ENCODE measurements at regions not wholly inside any gene's neighbourhood (a gene's known extent, or its start where the extent isn't known, plus 50 kb on each side); places are given as distances from the start of the nearest gene placed in this dataset.

DNA sequence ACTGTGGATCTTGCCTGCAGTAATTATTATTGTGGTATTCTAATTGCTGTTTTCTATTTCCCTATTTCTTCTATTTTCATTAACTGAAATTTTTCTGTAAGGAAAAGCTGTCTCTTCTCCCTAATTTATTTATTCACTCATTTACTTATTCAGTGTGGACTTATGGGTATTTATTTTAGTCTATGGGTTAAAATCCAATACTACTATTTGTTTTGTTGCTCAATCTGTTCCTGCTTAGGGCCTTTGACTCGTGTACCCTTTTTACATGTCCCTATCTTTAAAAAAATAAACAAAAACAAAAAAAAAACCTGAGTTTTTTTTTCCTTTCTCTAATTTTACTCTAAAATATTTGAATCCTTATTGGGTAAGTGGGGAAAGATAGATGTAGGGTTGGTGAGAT, 166.2 kb upstream of the IVNS1ABP start:
- H3K9ac ChIP-seq (ENCODE audit: low read depth, low read length) = no peak overlapping the region
- H3K9me3 ChIP-seq (ENCODE audit: insufficient read depth, low read length, severe bottlenecking) = no peaks in the 10 kb centered on the region
- H3K79me2 ChIP-seq (ENCODE audit: insufficient read depth, low read length) = no peaks in the 10 kb centered on the region
- H3K4me3 ChIP-seq (ENCODE audit: low read depth in 1 of 2, low read length in 2 of 2) = no peak overlapping the region
- no peak for ATAC-seq (ENCODE audit: insufficient read depth, low read depth)
- DNase-seq = no peak
- H3K27ac ChIP-seq (ENCODE audit: low read length) = no peak overlapping the region
- H3K4me1 ChIP-seq (ENCODE audit: insufficient read depth, low read length) = no peaks in the 10 kb centered on the region
- no peak for TF ChIP-seq EZH2 (IDR thresholded peaks at IDR 0.05; ENCODE audit: borderline replicate concordance, low read depth, low read length, severe bottlenecking)
- TF ChIP-seq CTCF (IDR thresholded peaks at IDR 0.05; ENCODE audit: borderline replicate concordance, extremely low read depth, low read length, poor library complexity, severe bottlenecking) = no peak
- H3K4me2 ChIP-seq (ENCODE audit: insufficient read depth, low read length) = no peak overlapping the region
- no peak overlapping the region for H2AFZ ChIP-seq (ENCODE audit: low read depth, low read length)
- no peaks in the 10 kb centered on the region for H4K20me1 ChIP-seq (ENCODE audit: insufficient read depth, low read length)
- no peaks in the 10 kb centered on the region for H3K36me3 ChIP-seq (ENCODE audit: insufficient read depth, low read length)
- peaks cover 4% of the 10 kb centered on the region for H3K27me3 ChIP-seq (ENCODE audit: insufficient read depth, low read length, poor library complexity)

DNA sequence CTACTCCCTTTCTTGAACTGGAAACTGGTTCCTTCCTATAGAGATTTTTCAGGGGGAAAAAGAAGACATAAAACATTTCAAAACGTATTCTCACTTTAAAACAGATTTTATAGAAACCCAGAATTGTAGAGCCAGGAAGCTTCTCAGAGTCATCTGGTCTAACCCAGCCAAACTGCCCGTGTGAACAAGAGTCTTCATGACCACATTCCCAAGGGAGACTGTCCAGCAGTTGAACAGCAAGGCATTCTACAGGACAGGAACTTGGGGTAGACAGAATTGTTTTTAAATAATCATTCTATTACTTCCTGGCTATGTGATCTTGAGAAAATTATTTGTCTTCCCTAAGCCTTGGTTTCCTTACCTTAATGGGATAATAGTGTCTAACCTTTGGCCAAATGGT, 163.5 kb upstream of the IVNS1ABP start:
- H4K20me1 ChIP-seq (ENCODE audit: insufficient read depth, low read length) = no peaks in the 10 kb centered on the region
- no peak for TF ChIP-seq EZH2 (IDR thresholded peaks at IDR 0.05; ENCODE audit: borderline replicate concordance, low read depth, low read length, severe bottlenecking)
- no peak for TF ChIP-seq CTCF (IDR thresholded peaks at IDR 0.05; ENCODE audit: borderline replicate concordance, extremely low read depth, low read length, poor library complexity, severe bottlenecking)
- no peaks in the 10 kb centered on the region for H3K79me2 ChIP-seq (ENCODE audit: insufficient read depth, low read length)
- H3K4me1 ChIP-seq (ENCODE audit: insufficient read depth, low read length) = no peaks in the 10 kb centered on the region
- DNase-seq (no peak), ATAC-seq (ENCODE audit: insufficient read depth, low read depth) (no peak)
- no peaks in the 10 kb centered on the region for H3K27me3 ChIP-seq (ENCODE audit: insufficient read depth, low read length, poor library complexity)
- H3K4me2 ChIP-seq (ENCODE audit: insufficient read depth, low read length) = no peak overlapping the region
- H2AFZ ChIP-seq (ENCODE audit: low read depth, low read length) = no peak overlapping the region
- no peaks in the 10 kb centered on the region for H3K36me3 ChIP-seq (ENCODE audit: insufficient read depth, low read length)
- H3K9ac ChIP-seq (ENCODE audit: low read depth, low read length) = no peak overlapping the region
- no peak overlapping the region for H3K4me3 ChIP-seq (ENCODE audit: low read depth in 1 of 2, low read length in 2 of 2)
- no peak overlapping the region for H3K27ac ChIP-seq (ENCODE audit: low read length)
- no peaks in the 10 kb centered on the region for H3K9me3 ChIP-seq (ENCODE audit: insufficient read depth, low read length, severe bottlenecking)

GRCh38 chr1:185479796-185480195, 162.8 kb upstream of the IVNS1ABP start:
- Histone ChIP-seq H3K27me3 (ENCODE audit: insufficient read depth, low read length, poor library complexity) (no peaks in the 10 kb centered on the region), H3K9ac (ENCODE audit: low read depth, low read length) (no peak overlapping the region), H3K4me2 (ENCODE audit: insufficient read depth, low read length) (no peak overlapping the region), H3K4me3 (ENCODE audit: low read depth in 1 of 2, low read length in 2 of 2) (no peak overlapping the region), H4K20me1 (ENCODE audit: insufficient read depth, low read length) (no peaks in the 10 kb centered on the region), H3K79me2 (ENCODE audit: insufficient read depth, low read length) (no peaks in the 10 kb centered on the region), H3K4me1 (ENCODE audit: insufficient read depth, low read length) (no peaks in the 10 kb centered on the region), H2AFZ (ENCODE audit: low read depth, low read length) (no peak overlapping the region), H3K36me3 (ENCODE audit: insufficient read depth, low read length) (no peaks in the 10 kb centered on the region), H3K27ac (ENCODE audit: low read length) (no peak overlapping the region), H3K9me3 (ENCODE audit: insufficient read depth, low read length, severe bottlenecking) (no peaks in the 10 kb centered on the region)
- no peak for TF ChIP-seq CTCF (IDR thresholded peaks at IDR 0.05; ENCODE audit: borderline replicate concordance, extremely low read depth, low read length, poor library complexity, severe bottlenecking)
- TF ChIP-seq EZH2 (IDR thresholded peaks at IDR 0.05; ENCODE audit: borderline replicate concordance, low read depth, low read length, severe bottlenecking) = no peak
- ATAC-seq (ENCODE audit: insufficient read depth, low read depth) (no peak), DNase-seq (no peak)

DNA sequence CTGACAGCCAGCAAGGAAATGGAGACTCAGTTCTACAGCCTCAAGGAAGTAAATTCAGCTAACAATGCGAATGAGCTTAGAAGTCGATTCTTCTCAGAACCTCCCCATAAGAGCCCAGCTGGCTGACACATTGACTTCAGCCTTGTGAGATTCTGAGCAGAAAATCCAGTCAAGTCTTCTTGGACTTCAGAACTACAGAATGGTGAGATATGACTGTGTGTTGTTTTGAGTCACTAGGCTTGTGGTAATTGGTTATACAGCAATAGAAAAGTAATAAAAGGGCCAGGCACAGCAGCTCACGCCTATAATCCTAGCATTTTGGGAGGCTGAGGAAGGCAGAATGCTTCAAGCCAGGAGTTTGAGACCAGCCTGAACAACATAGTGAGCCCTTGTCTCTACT, 161.8 kb upstream of the IVNS1ABP start:
- Histone ChIP-seq H3K4me1 (ENCODE audit: insufficient read depth, low read length) (no peaks in the 10 kb centered on the region), H3K27me3 (ENCODE audit: insufficient read depth, low read length, poor library complexity) (no peaks in the 10 kb centered on the region), H3K4me3 (ENCODE audit: low read depth in 1 of 2, low read length in 2 of 2) (no peak overlapping the region), H3K27ac (ENCODE audit: low read length) (no peak overlapping the region), H3K4me2 (ENCODE audit: insufficient read depth, low read length) (no peak overlapping the region), H4K20me1 (ENCODE audit: insufficient read depth, low read length) (no peaks in the 10 kb centered on the region), H3K79me2 (ENCODE audit: insufficient read depth, low read length) (no peaks in the 10 kb centered on the region), H2AFZ (ENCODE audit: low read depth, low read length) (no peak overlapping the region), H3K36me3 (ENCODE audit: insufficient read depth, low read length) (no peaks in the 10 kb centered on the region), H3K9ac (ENCODE audit: low read depth, low read length) (no peak overlapping the region), H3K9me3 (ENCODE audit: insufficient read depth, low read length, severe bottlenecking) (no peaks in the 10 kb centered on the region)
- ATAC-seq (ENCODE audit: insufficient read depth, low read depth) (no peak), DNase-seq (no peak)
- TF ChIP-seq EZH2 (IDR thresholded peaks at IDR 0.05; ENCODE audit: borderline replicate concordance, low read depth, low read length, severe bottlenecking) = no peak
- no peak for TF ChIP-seq CTCF (IDR thresholded peaks at IDR 0.05; ENCODE audit: borderline replicate concordance, extremely low read depth, low read length, poor library complexity, severe bottlenecking)
